ENCODE measurements at regions not wholly inside any gene's neighbourhood (a gene's known extent, or its start where the extent isn't known, plus 50 kb on each side); places are given as distances from the start of the nearest gene placed in this dataset.

- H3K9me3 ChIP-seq = no peaks in the 10 kb centered on the region
- intact Hi-C loops (cut with DNase I) = no loop called here
- no peak for DNase-seq
- no peak for FAIRE-seq
- TF ChIP-seq CTCF (IDR thresholded peaks at IDR 0.05) = no peak
- 87 to 94% methylated on average over 6 to 7 of the region's 9 CpGs for WGBS, 2 donors
- no peaks in the 10 kb centered on the region for H3K27me3 ChIP-seq
- no peaks in the 10 kb centered on the region for H3K36me3 ChIP-seq
- ATAC-seq = no peak
- H3K27ac ChIP-seq = no peak overlapping the region
- no peak overlapping the region for H3K4me3 ChIP-seq
- H3K4me1 ChIP-seq = no peaks in the 10 kb centered on the region
Measured at GRCh38 chr11:95435628-95436353, 204.8 kb upstream of the SESN3 start.

- TF ChIP-seq CTCF (IDR thresholded peaks at IDR 0.05) = no peak
- H3K36me3 ChIP-seq = no peaks in the 10 kb centered on the region
- no peaks in the 10 kb centered on the region for H3K9me3 ChIP-seq
- H3K27me3 ChIP-seq = no peaks in the 10 kb centered on the region
- no peak overlapping the region for H3K4me3 ChIP-seq
- intact Hi-C loops (cut with DNase I) = no loop called here
- FAIRE-seq = no peak
- no peaks in the 10 kb centered on the region for H3K4me1 ChIP-seq
- ATAC-seq = no peak
- WGBS, 2 donors = 71 to 77% methylated on average over 3 of the region's 3 CpGs
- H3K27ac ChIP-seq = no peak overlapping the region
- DNase-seq = no peak
Measured at GRCh38 chr11:95435192-95435591, 204.2 kb upstream of the SESN3 start.

DNA sequence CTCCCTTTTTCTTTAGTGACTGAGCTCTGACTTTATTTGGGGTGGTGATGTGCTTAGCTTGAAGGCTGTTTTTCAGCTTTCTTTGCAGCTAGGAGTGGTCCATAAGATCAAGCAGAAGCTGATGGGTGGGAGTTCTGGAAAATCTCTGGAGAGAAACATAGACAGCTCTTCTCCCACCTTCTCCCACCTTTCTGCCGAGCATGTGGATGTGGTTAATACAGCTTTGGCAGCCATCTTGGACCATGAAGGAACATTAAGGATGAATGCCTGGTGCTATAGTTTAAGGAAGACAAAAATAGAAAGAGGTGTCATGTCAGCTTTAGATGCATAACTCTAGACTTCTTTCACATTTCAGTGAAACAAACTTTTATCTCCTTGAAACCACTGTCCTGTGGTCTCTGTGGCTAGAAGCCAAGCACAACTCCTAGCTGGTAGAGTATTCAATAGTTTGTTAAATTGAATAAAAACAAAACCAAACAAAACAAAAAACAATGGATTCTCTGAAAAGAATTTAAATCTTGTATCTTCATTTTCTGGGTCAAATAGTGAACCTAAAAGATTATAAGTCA is 203.6 kb upstream of the SESN3 start:
- no peak overlapping the region for H3K4me3 ChIP-seq
- no peak for TF ChIP-seq CTCF (IDR thresholded peaks at IDR 0.05)
- DNase-seq (no peak), FAIRE-seq (no peak), ATAC-seq (no peak)
- H3K4me1 ChIP-seq = no peaks in the 10 kb centered on the region
- H3K27ac ChIP-seq = no peak overlapping the region
- no peaks in the 10 kb centered on the region for H3K36me3 ChIP-seq
- no peaks in the 10 kb centered on the region for H3K27me3 ChIP-seq
- WGBS, 2 donors = 76 to 81% methylated on average over 1 of the region's 1 CpG
- intact Hi-C loops (cut with DNase I) = no loop called here
- no peaks in the 10 kb centered on the region for H3K9me3 ChIP-seq

DNA sequence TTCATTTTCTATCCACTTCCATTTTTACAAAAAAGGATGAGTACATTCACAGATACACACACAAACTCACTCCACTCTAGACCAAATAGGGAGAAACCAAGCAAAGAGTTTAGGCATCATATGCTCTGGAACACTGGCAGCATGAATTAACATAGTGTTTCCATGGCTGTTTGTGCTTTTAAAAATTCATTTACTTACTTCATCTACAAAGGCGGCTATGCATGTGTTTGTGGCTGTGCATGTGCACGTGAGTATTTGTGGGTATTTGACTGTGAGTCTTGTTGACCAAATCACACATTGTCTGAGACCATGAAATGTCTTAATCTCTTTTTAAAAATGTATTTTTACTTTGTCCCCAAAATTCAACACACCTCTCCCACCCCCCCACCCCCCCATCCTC is 203.0 kb upstream of the SESN3 start:
- H3K4me3 ChIP-seq = no peak overlapping the region
- ATAC-seq (no peak), DNase-seq (no peak), FAIRE-seq (no peak)
- H3K27ac ChIP-seq = no peak overlapping the region
- intact Hi-C loops (cut with DNase I) = no loop called here
- no peaks in the 10 kb centered on the region for H3K36me3 ChIP-seq
- no peaks in the 10 kb centered on the region for H3K9me3 ChIP-seq
- H3K4me1 ChIP-seq = no peaks in the 10 kb centered on the region
- no peaks in the 10 kb centered on the region for H3K27me3 ChIP-seq
- 80 to 84% methylated on average over 2 of the region's 2 CpGs for WGBS, 2 donors
- TF ChIP-seq CTCF (IDR thresholded peaks at IDR 0.05) = no peak

Measured in pancreas (tissue), 10 donors.